H9 (cell line): ENCODE measurements at regions not wholly inside any gene's neighbourhood (a gene's known extent, or its start where the extent isn't known, plus 50 kb on each side); places are given as distances from the start of the nearest gene placed in this dataset.

Experiments used
- DNase-seq: peaks from one replicate; pipeline ENCODE4 v3.0.0-alpha.2; 2017
- H2AFZ ChIP-seq: one replicate; pipeline ENCODE4 v1.6.1; 2013; ENCODE audit warnings: mild to moderate bottlenecking, low read length, control low read depth, moderate library complexity
- H2AK5ac ChIP-seq: 2 replicates; pipeline ENCODE4 v1.6.1; 2013; ENCODE audit warnings: low read length, control low read depth, mixed read lengths; ENCODE audit not compliant: insufficient read length
- H2BK120ac ChIP-seq: one replicate; pipeline ENCODE4 v1.6.1; 2013; ENCODE audit warnings: low read depth, mild to moderate bottlenecking, low read length, control low read depth, inconsistent platforms; ENCODE audit not compliant: poor library complexity, severe bottlenecking
- H2BK12ac ChIP-seq: 2 replicates; pipeline ENCODE4 v1.6.1; 2013; ENCODE audit warnings: low read length, control low read depth, mixed read lengths, low read depth; ENCODE audit not compliant: insufficient read length
- H2BK15ac ChIP-seq: 2 replicates; pipeline ENCODE4 v1.6.1; 2013; ENCODE audit warnings: low read depth, low read length, control low read depth
- H2BK20ac ChIP-seq: one replicate; pipeline ENCODE4 v1.6.1; 2013; ENCODE audit warnings: low read depth, mild to moderate bottlenecking, low read length, control low read depth, inconsistent platforms; ENCODE audit not compliant: poor library complexity, severe bottlenecking
- H2BK5ac ChIP-seq: 2 replicates; pipeline ENCODE4 v1.6.1; 2013; ENCODE audit warnings: low read length, control low read depth, mixed read lengths; ENCODE audit not compliant: insufficient read length
- H3K14ac ChIP-seq: 2 replicates; pipeline ENCODE4 v1.6.1; 2013; ENCODE audit warnings: low read length, control low read depth; ENCODE audit not compliant: insufficient read depth
- H3K18ac ChIP-seq: 2 replicates; pipeline ENCODE4 v1.6.1; 2013; ENCODE audit warnings: low read depth, mild to moderate bottlenecking, mixed read lengths, low read length, control low read depth; ENCODE audit not compliant: insufficient read length
- H3K23ac ChIP-seq: 2 replicates; pipeline ENCODE4 v1.6.1; 2013; ENCODE audit warnings: low read length, control low read depth, mixed read lengths, low read depth; ENCODE audit not compliant: insufficient read length
- H3K23me2 ChIP-seq: 2 replicates; pipeline ENCODE4 v1.6.1; 2013; ENCODE audit warnings: low read depth, mild to moderate bottlenecking, mixed read lengths, low read length, control low read depth; ENCODE audit not compliant: insufficient read length, poor library complexity, severe bottlenecking
- H3K27ac ChIP-seq: 2 replicates; pipeline ENCODE4 v1.5.1; 2013; ENCODE audit warnings: low read length, control low read depth, mixed read lengths, low read depth; ENCODE audit not compliant: insufficient read length
- H3K27me3 ChIP-seq: 2 replicates; pipeline ENCODE4 v1.6.1; 2013; ENCODE audit warnings: low read length, control low read depth, inconsistent platforms; ENCODE audit not compliant: insufficient read depth
- H3K4ac ChIP-seq: 2 replicates; pipeline ENCODE4 v1.6.1; 2013; ENCODE audit warnings: low read depth, mild to moderate bottlenecking, control low read depth, inconsistent platforms, low read length, moderate library complexity
- H3K4me1 ChIP-seq: 2 replicates; pipeline ENCODE4 v1.6.1; 2013; ENCODE audit warnings: low read length, control low read depth, inconsistent platforms; ENCODE audit not compliant: insufficient read depth
- H3K4me2 ChIP-seq: 2 replicates; pipeline ENCODE4 v1.6.1; 2013; ENCODE audit warnings: low read length, control low read depth, mixed read lengths; ENCODE audit not compliant: insufficient read length, insufficient read depth
- H3K56ac ChIP-seq: 2 replicates; pipeline ENCODE4 v1.6.1; 2013; ENCODE audit warnings: low read depth, mild to moderate bottlenecking, mixed read lengths, low read length, control low read depth; ENCODE audit not compliant: insufficient read length
- H3K79me1 ChIP-seq: 2 replicates; pipeline ENCODE4 v1.6.1; 2013; ENCODE audit warnings: low read depth, mild to moderate bottlenecking, moderate library complexity, low read length, control low read depth, inconsistent platforms; ENCODE audit not compliant: insufficient read depth, poor library complexity, severe bottlenecking
- H3K79me2 ChIP-seq: 2 replicates; pipeline ENCODE4 v1.6.1; 2013; ENCODE audit warnings: low read length, control low read depth, inconsistent platforms; ENCODE audit not compliant: insufficient read depth
- H3K9ac ChIP-seq: 2 replicates; pipeline ENCODE4 v1.6.1; 2013; ENCODE audit warnings: low read length, control low read depth, mixed read lengths; ENCODE audit not compliant: insufficient read length; ENCODE audit errors: extremely low read depth
- H3K9me3 ChIP-seq: one replicate; pipeline ENCODE4 v1.6.1; 2013; ENCODE audit warnings: low read depth, low read length, inconsistent platforms; ENCODE audit not compliant: control insufficient read depth
- H3T11ph ChIP-seq: one replicate; pipeline ENCODE4 v1.6.1; 2013; ENCODE audit warnings: mild to moderate bottlenecking, low read length, control low read depth, inconsistent platforms
- H4K20me1 ChIP-seq: one replicate; pipeline ENCODE4 v1.6.1; 2013; ENCODE audit not compliant: control insufficient read depth, insufficient read length, insufficient read depth
- H4K5ac ChIP-seq: 2 replicates; pipeline ENCODE4 v1.6.1; 2013; ENCODE audit warnings: low read depth, mild to moderate bottlenecking, mixed read lengths, low read length, control low read depth; ENCODE audit not compliant: insufficient read length
- H4K8ac ChIP-seq: replicated peaks from 2 replicates; pipeline ENCODE4 v1.6.1; 2013; ENCODE audit warnings: low read length, control low read depth, mixed read lengths, low read depth; ENCODE audit not compliant: insufficient read length
- H4K91ac ChIP-seq: 2 replicates; pipeline ENCODE4 v1.6.1; 2013; ENCODE audit warnings: low read depth, mild to moderate bottlenecking, moderate library complexity, mixed read lengths, low read length, control low read depth; ENCODE audit not compliant: insufficient read length
- H3K27ac Mint-ChIP-seq, 3 experiments: 2 replicates in 2 of 3; 3 replicates in 1 of 3; pipeline ENCODE4 v1.8.0; 2020 to 2021; ENCODE audit warnings: mixed read lengths in 3 of 3, mild to moderate bottlenecking in 1 of 3, moderate library complexity in 1 of 3
- H3K27me3 Mint-ChIP-seq: 2 replicates; pipeline ENCODE4 v1.8.0; 2021; ENCODE audit warnings: low read depth, mild to moderate bottlenecking, moderate library complexity, mixed read lengths
- H3K36me3 Mint-ChIP-seq, 3 experiments: 2 replicates in 2 of 3; 3 replicates in 1 of 3; pipeline ENCODE4 v1.8.0; 2020 to 2021; ENCODE audit warnings: low read depth in 3 of 3, mixed read lengths in 3 of 3; ENCODE audit not compliant: insufficient read depth in 1 of 3
- H3K4me1 Mint-ChIP-seq, 2 experiments: 2 replicates each; pipeline ENCODE4 v1.8.0; 2020; ENCODE audit warnings: mixed read lengths in 2 of 2
- H3K4me3 Mint-ChIP-seq, 2 experiments: 2 replicates in 1 of 2; 3 replicates in 1 of 2; pipeline ENCODE4 v1.8.0; 2020 to 2021; ENCODE audit warnings: mild to moderate bottlenecking in 2 of 2, mixed read lengths in 2 of 2, moderate library complexity in 1 of 2
- H3K9me3 Mint-ChIP-seq, 2 experiments: 2 replicates in 1 of 2; 3 replicates in 1 of 2; pipeline ENCODE4 v1.8.0; 2020; ENCODE audit warnings: mild to moderate bottlenecking in 2 of 2, mixed read lengths in 2 of 2, moderate library complexity in 1 of 2
- WGBS: extraction: QIAGEN DNeasy Blood & Tissue Kit; methylation state at CpG from one replicate; pipeline ENCODE4 v1.1.7; 2013; ENCODE audit warnings: missing lambda C conversion rate, low lambda C conversion rate, mixed read lengths; ENCODE audit not compliant: insufficient read length; ENCODE audit errors: extremely low coverage; 5-methylcytosine and 5-hydroxymethylcytosine counted together
- TF ChIP-seq, protein P1 (sequence below): fragments of 200-600 bp; sonication (generic); conservative IDR thresholded peaks from 3 replicates; pipeline ENCODE4 v1.8.0; 2021; ENCODE audit warnings: antibody characterized with exemption, mild to moderate bottlenecking

- Mint-ChIP-seq H3K9me3 (no peaks in the 10 kb centered on the region), H3K36me3 (no peaks in the 10 kb centered on the region), H3K4me1 (peaks cover 6 to 8% of the 10 kb centered on the region in 2 experiments), H3K4me3 (no peak overlapping the region), H3K27ac (no peak overlapping the region), H3K27me3 (no peaks in the 10 kb centered on the region)
- H2AFZ ChIP-seq: no peak overlapping the region
- H2BK12ac ChIP-seq: no peak overlapping the region
- TF ChIP-seq, protein P1, sequence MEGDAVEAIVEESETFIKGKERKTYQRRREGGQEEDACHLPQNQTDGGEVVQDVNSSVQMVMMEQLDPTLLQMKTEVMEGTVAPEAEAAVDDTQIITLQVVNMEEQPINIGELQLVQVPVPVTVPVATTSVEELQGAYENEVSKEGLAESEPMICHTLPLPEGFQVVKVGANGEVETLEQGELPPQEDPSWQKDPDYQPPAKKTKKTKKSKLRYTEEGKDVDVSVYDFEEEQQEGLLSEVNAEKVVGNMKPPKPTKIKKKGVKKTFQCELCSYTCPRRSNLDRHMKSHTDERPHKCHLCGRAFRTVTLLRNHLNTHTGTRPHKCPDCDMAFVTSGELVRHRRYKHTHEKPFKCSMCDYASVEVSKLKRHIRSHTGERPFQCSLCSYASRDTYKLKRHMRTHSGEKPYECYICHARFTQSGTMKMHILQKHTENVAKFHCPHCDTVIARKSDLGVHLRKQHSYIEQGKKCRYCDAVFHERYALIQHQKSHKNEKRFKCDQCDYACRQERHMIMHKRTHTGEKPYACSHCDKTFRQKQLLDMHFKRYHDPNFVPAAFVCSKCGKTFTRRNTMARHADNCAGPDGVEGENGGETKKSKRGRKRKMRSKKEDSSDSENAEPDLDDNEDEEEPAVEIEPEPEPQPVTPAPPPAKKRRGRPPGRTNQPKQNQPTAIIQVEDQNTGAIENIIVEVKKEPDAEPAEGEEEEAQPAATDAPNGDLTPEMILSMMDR: no peak
- H4K5ac ChIP-seq: no peak overlapping the region
- H3K79me1 ChIP-seq: no peaks in the 10 kb centered on the region
- WGBS: no CpG with 5 or more reads among the region's 2 CpGs
- no peaks in the 10 kb centered on the region for H3K4me1 ChIP-seq
- H3K4ac ChIP-seq: no peak overlapping the region
- no peak overlapping the region for H2BK5ac ChIP-seq
- no peak for DNase-seq
- no peak overlapping the region for H3K56ac ChIP-seq
- H2AK5ac ChIP-seq: no peak overlapping the region
- no peaks in the 10 kb centered on the region for H4K20me1 ChIP-seq
- H3K9ac ChIP-seq: no peak overlapping the region
- H3K23ac ChIP-seq: no peak overlapping the region
- no peak overlapping the region for H2BK120ac ChIP-seq
- no peaks in the 10 kb centered on the region for H3K9me3 ChIP-seq
- H2BK15ac ChIP-seq: no peak overlapping the region
- H4K8ac ChIP-seq: no peak overlapping the region
- H3K4me2 ChIP-seq: no peak overlapping the region
- H4K91ac ChIP-seq: no peak overlapping the region
- H3K27me3 ChIP-seq: no peaks in the 10 kb centered on the region
- H3K14ac ChIP-seq: no peak overlapping the region
- no peaks in the 10 kb centered on the region for H3K23me2 ChIP-seq
- H3K18ac ChIP-seq: no peak overlapping the region
- no peak overlapping the region for H3T11ph ChIP-seq
- H3K79me2 ChIP-seq: no peaks in the 10 kb centered on the region
- H2BK20ac ChIP-seq: no peak overlapping the region
- no peak overlapping the region for H3K27ac ChIP-seq
These were observed 1054.6 kb downstream of the PLA2G4A start for GRCh38 chr1:187883356-187883755.
